ENCODE measurements at regions not wholly inside any gene's neighbourhood (a gene's known extent, or its start where the extent isn't known, plus 50 kb on each side); places are given as distances from the start of the nearest gene placed in this dataset.

DNA sequence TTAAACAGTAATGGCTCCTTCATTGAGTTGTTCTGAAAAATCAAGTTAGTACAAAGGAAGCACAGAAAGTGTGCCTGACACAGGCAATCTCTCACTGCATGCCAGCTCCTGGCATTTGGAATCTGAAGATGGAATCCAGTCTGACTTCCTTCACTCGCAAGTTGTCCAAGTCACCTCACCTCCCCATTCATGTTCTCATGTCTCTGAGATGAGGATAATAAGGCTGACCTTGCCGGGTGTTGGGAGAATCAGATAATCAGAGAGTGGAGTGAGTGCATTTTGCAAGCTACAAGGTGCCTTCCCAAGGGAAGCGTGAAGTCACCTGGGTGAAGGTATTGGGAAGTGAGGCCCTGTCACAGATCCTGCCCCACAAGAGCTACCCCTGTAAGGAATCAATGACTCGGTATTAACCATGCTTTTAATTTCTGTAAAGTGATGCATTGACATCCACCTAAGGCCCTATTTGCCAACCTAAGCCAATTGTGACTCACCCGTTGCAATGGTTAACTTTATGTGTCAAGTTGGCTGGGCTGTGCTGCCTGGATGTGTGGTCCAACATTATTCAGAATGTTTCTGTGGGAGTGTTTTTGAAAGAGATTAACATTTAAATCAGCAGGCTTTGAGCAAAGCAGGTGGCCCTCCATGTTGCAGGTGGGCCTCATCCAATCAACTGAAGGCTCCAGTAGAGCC lies 62.5 kb upstream of the TARBP1 start:
- TF ChIP-seq, protein P1, sequence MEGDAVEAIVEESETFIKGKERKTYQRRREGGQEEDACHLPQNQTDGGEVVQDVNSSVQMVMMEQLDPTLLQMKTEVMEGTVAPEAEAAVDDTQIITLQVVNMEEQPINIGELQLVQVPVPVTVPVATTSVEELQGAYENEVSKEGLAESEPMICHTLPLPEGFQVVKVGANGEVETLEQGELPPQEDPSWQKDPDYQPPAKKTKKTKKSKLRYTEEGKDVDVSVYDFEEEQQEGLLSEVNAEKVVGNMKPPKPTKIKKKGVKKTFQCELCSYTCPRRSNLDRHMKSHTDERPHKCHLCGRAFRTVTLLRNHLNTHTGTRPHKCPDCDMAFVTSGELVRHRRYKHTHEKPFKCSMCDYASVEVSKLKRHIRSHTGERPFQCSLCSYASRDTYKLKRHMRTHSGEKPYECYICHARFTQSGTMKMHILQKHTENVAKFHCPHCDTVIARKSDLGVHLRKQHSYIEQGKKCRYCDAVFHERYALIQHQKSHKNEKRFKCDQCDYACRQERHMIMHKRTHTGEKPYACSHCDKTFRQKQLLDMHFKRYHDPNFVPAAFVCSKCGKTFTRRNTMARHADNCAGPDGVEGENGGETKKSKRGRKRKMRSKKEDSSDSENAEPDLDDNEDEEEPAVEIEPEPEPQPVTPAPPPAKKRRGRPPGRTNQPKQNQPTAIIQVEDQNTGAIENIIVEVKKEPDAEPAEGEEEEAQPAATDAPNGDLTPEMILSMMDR (IDR thresholded peaks at IDR 0.05) = no peak
- no peak for TF ChIP-seq POLR2A (IDR thresholded peaks at IDR 0.05)
